ENCODE measurements at regions not wholly inside any gene's neighbourhood (a gene's known extent, or its start where the extent isn't known, plus 50 kb on each side); places are given as distances from the start of the nearest gene placed in this dataset.

- Histone ChIP-seq H3K4me1 (ENCODE audit: insufficient read depth, low read length) (no peaks in the 10 kb centered on the region), H3K9me3 (ENCODE audit: control insufficient read depth in 1 of 2, low read length in 2 of 2) (no peaks in the 10 kb centered on the region), H3K36me3 (ENCODE audit: insufficient read depth, low read length) (no peaks in the 10 kb centered on the region), H3K4me3 (ENCODE audit: low read length in 2 of 2) (no peak overlapping the region), H3K27ac (ENCODE audit: low read depth, low read length) (no peak overlapping the region), H3K27me3 (ENCODE audit: insufficient read depth, low read length) (no peaks in the 10 kb centered on the region)
- DNase-seq: no peak
- Mint-ChIP-seq H3K27me3 (no peaks in the 10 kb centered on the region), H3K4me1 (no peaks in the 10 kb centered on the region), H3K36me3 (no peaks in the 10 kb centered on the region), H3K9me3 (peaks cover 0 to 2% (median 0%) of the 10 kb centered on the region in 8 donors), H3K27ac (no peak overlapping the region), H3K4me3 (no peak overlapping the region)
- POLR2A ChIA-PET (ENCODE audit: partially characterized antibody): no interaction called here
- CTCF ChIA-PET (ENCODE audit: partially characterized antibody): no interaction called here
- intact Hi-C loops (cut with micrococcal nuclease): no loop called here
These were observed 157.7 kb upstream of the KITLG start for GRCh38 chr12:88737838-88738472.

- no peaks in the 10 kb centered on the region for H3K36me3 Mint-ChIP-seq
- intact Hi-C loops (cut with micrococcal nuclease): no loop called here
- H3K27ac ChIP-seq (ENCODE audit: low read depth, low read length): no peak overlapping the region
- no peak for DNase-seq
- no peaks in the 10 kb centered on the region for H3K36me3 ChIP-seq (ENCODE audit: insufficient read depth, low read length)
- H3K9me3 ChIP-seq (ENCODE audit: control insufficient read depth in 1 of 2, low read length in 2 of 2): no peaks in the 10 kb centered on the region
- peaks cover 0 to 2% (median 0%) of the 10 kb centered on the region in 8 donors for H3K9me3 Mint-ChIP-seq
- POLR2A ChIA-PET (ENCODE audit: partially characterized antibody): interaction anchor here (0.6 kb wide), 1 partner anchor 140 kb away, joined by 3 read pairs; no protein-coding TSS in a partner anchor
- no peak overlapping the region for H3K4me3 ChIP-seq (ENCODE audit: low read length in 2 of 2)
- CTCF ChIA-PET (ENCODE audit: partially characterized antibody): no interaction called here
- no peaks in the 10 kb centered on the region for H3K27me3 Mint-ChIP-seq
- no peaks in the 10 kb centered on the region for H3K4me1 ChIP-seq (ENCODE audit: insufficient read depth, low read length)
- no peak overlapping the region for H3K4me3 Mint-ChIP-seq
- no peak overlapping the region for H3K27ac Mint-ChIP-seq
- no peaks in the 10 kb centered on the region for H3K27me3 ChIP-seq (ENCODE audit: insufficient read depth, low read length)
- no peaks in the 10 kb centered on the region for H3K4me1 Mint-ChIP-seq
These were observed 155.8 kb upstream of the KITLG start for GRCh38 chr12:88736031-88736430.

GRCh38 chr12:88733008-88733407, 152.7 kb upstream of the KITLG start:
- CTCF ChIA-PET (ENCODE audit: partially characterized antibody): interaction anchor here (0.7 kb wide), 1 partner anchor 586 kb away, joined by 3 read pairs; no protein-coding TSS in a partner anchor
- intact Hi-C loops (cut with micrococcal nuclease): no loop called here
- POLR2A ChIA-PET (ENCODE audit: partially characterized antibody): no interaction called here
- Histone ChIP-seq H3K27me3 (ENCODE audit: insufficient read depth, low read length) (no peaks in the 10 kb centered on the region), H3K4me3 (ENCODE audit: low read length in 2 of 2) (no peak overlapping the region), H3K36me3 (ENCODE audit: insufficient read depth, low read length) (no peaks in the 10 kb centered on the region), H3K4me1 (ENCODE audit: insufficient read depth, low read length) (no peaks in the 10 kb centered on the region), H3K9me3 (ENCODE audit: control insufficient read depth in 1 of 2, low read length in 2 of 2) (no peaks in the 10 kb centered on the region), H3K27ac (ENCODE audit: low read depth, low read length) (no peak overlapping the region)
- no peak for DNase-seq
- H3K27ac Mint-ChIP-seq: no peak overlapping the region
- no peak overlapping the region for H3K4me3 Mint-ChIP-seq
- H3K9me3 Mint-ChIP-seq: peaks cover 0 to 2% (median 0%) of the 10 kb centered on the region in 8 donors
- H3K4me1 Mint-ChIP-seq: no peaks in the 10 kb centered on the region
- no peaks in the 10 kb centered on the region for H3K27me3 Mint-ChIP-seq
- no peaks in the 10 kb centered on the region for H3K36me3 Mint-ChIP-seq

DNA sequence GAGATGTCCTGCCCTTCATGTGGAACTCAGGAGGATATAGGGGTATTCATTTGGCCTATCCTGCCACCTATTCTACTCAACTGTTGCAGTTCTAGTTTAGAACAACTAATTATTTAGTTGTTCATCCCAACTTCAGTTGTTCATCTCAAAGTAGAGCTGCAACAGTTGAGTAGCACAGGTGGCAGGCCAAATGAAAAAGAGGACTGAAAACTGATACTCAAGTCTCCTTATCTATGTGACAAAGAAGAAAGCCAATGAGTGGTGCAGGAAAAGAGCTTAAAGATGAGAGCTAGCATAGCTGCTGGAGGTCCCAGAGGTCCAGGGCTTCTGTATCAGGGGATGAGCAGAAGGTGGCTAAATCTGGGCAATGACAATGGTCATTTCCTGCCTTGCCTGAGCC, 148.9 kb upstream of the KITLG start:
- Histone ChIP-seq H3K4me3 (ENCODE audit: low read length in 2 of 2) (no peak overlapping the region), H3K4me1 (ENCODE audit: insufficient read depth, low read length) (no peaks in the 10 kb centered on the region), H3K27ac (ENCODE audit: low read depth, low read length) (no peak overlapping the region), H3K27me3 (ENCODE audit: insufficient read depth, low read length) (no peaks in the 10 kb centered on the region), H3K9me3 (ENCODE audit: control insufficient read depth in 1 of 2, low read length in 2 of 2) (no peaks in the 10 kb centered on the region), H3K36me3 (ENCODE audit: insufficient read depth, low read length) (no peaks in the 10 kb centered on the region)
- Mint-ChIP-seq H3K9me3 (no peaks in the 10 kb centered on the region), H3K36me3 (no peaks in the 10 kb centered on the region), H3K4me3 (no peak overlapping the region), H3K27me3 (peaks cover under 1 to 1% of the 10 kb centered on the region in 2 donors), H3K4me1 (no peaks in the 10 kb centered on the region), H3K27ac (no peak overlapping the region)
- ChIA-PET POLR2A (ENCODE audit: partially characterized antibody) (no interaction called here), CTCF (ENCODE audit: partially characterized antibody) (no interaction called here)
- no peak for DNase-seq
- intact Hi-C loops (cut with micrococcal nuclease): no loop called here

GRCh38 chr12:88726806-88727720, 146.8 kb upstream of the KITLG start:
- CTCF ChIA-PET (ENCODE audit: partially characterized antibody): no interaction called here
- Mint-ChIP-seq H3K27ac (no peak overlapping the region), H3K4me1 (no peaks in the 10 kb centered on the region), H3K4me3 (no peak overlapping the region), H3K27me3 (peaks cover 1% of the 10 kb centered on the region in 2 donors), H3K36me3 (no peaks in the 10 kb centered on the region), H3K9me3 (no peaks in the 10 kb centered on the region)
- no peak overlapping the region for H3K27ac ChIP-seq (ENCODE audit: low read depth, low read length)
- no peaks in the 10 kb centered on the region for H3K4me1 ChIP-seq (ENCODE audit: insufficient read depth, low read length)
- no peak for DNase-seq
- no peaks in the 10 kb centered on the region for H3K9me3 ChIP-seq (ENCODE audit: control insufficient read depth in 1 of 2, low read length in 2 of 2)
- POLR2A ChIA-PET (ENCODE audit: partially characterized antibody): no interaction called here
- intact Hi-C loops (cut with micrococcal nuclease): no loop called here
- H3K36me3 ChIP-seq (ENCODE audit: insufficient read depth, low read length): no peaks in the 10 kb centered on the region
- H3K27me3 ChIP-seq (ENCODE audit: insufficient read depth, low read length): no peaks in the 10 kb centered on the region
- H3K4me3 ChIP-seq (ENCODE audit: low read length in 2 of 2): no peak overlapping the region

DNA sequence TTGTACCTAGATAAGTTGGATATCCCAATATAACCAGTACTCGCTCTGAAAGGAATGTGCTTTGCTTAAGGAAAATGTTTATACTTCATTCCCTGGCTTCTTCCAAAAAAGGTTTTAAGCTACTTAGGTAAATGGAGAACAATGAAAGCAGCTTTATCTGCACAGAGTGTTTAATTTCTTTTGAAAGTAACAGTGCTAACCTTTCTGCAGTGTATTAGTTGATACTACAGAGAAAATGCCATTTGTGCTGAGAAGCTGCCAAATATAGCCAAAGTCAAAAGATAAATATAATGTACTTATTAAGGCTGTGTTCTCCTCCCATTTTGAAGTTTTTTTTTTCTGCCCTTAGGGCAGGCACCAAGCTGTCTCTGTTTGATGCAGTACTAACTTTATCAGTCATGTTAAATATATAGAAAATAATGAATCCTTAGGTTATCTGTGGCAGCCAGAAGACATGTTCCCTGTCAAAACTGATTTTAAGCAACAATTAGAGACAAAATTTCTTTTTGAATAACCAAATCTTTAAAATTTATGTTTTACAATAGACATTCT, 145.4 kb upstream of the KITLG start:
- ChIA-PET CTCF (ENCODE audit: partially characterized antibody) (no interaction called here), POLR2A (ENCODE audit: partially characterized antibody) (no interaction called here)
- H3K4me1 Mint-ChIP-seq: no peaks in the 10 kb centered on the region

GRCh38 chr12:88723219-88723618, 142.9 kb upstream of the KITLG start:
- Mint-ChIP-seq H3K4me1 (no peaks in the 10 kb centered on the region), H3K4me3 (no peak overlapping the region), H3K27ac (no peak overlapping the region), H3K9me3 (no peaks in the 10 kb centered on the region), H3K27me3 (peaks cover 1% of the 10 kb centered on the region in 2 donors), H3K36me3 (no peaks in the 10 kb centered on the region)
- CTCF ChIA-PET (ENCODE audit: partially characterized antibody): no interaction called here
- intact Hi-C loops (cut with micrococcal nuclease): no loop called here
- Histone ChIP-seq H3K27me3 (ENCODE audit: insufficient read depth, low read length) (no peaks in the 10 kb centered on the region), H3K4me3 (ENCODE audit: low read length in 2 of 2) (no peak overlapping the region), H3K27ac (ENCODE audit: low read depth, low read length) (no peak overlapping the region), H3K4me1 (ENCODE audit: insufficient read depth, low read length) (no peaks in the 10 kb centered on the region), H3K36me3 (ENCODE audit: insufficient read depth, low read length) (no peaks in the 10 kb centered on the region), H3K9me3 (ENCODE audit: control insufficient read depth in 1 of 2, low read length in 2 of 2) (no peaks in the 10 kb centered on the region)
- POLR2A ChIA-PET (ENCODE audit: partially characterized antibody): no interaction called here
- DNase-seq: no peak

More for the DNA sequence above, 145.4 kb upstream of the KITLG start:
- H3K27ac Mint-ChIP-seq: no peak overlapping the region
- Histone ChIP-seq H3K36me3 (ENCODE audit: insufficient read depth, low read length) (no peaks in the 10 kb centered on the region), H3K27ac (ENCODE audit: low read depth, low read length) (no peak overlapping the region), H3K4me1 (ENCODE audit: insufficient read depth, low read length) (no peaks in the 10 kb centered on the region), H3K4me3 (ENCODE audit: low read length in 2 of 2) (no peak overlapping the region), H3K27me3 (ENCODE audit: insufficient read depth, low read length) (no peaks in the 10 kb centered on the region), H3K9me3 (ENCODE audit: control insufficient read depth in 1 of 2, low read length in 2 of 2) (no peaks in the 10 kb centered on the region)
- peaks cover 1% of the 10 kb centered on the region in 2 donors for H3K27me3 Mint-ChIP-seq
- no peaks in the 10 kb centered on the region for H3K9me3 Mint-ChIP-seq
- no peak for DNase-seq
- intact Hi-C loops (cut with micrococcal nuclease): no loop called here
- H3K36me3 Mint-ChIP-seq: no peaks in the 10 kb centered on the region
- no peak overlapping the region for H3K4me3 Mint-ChIP-seq

All from CD4-positive, alpha-beta memory T cell (primary cell).